ENCODE measurements at regions not wholly inside any gene's neighbourhood (a gene's known extent, or its start where the extent isn't known, plus 50 kb on each side); places are given as distances from the start of the nearest gene placed in this dataset.

DNA sequence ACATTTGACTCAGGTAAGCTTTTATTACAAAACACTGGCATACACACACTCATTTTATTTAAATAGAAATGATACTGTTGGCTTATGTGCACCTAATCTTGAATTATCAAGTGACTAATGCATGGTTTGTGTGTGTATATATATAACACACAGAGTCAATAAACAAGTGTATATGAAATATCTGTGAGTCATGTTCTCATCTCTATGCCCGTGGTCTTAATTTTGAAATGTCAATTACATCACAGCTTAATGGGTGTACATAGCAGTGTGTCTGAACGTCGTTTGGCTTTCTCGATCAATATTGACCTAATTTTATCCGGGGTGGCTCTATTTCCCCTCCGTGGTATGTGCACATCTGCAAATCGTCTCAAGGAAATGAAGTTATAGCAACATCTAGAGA lies 104.0 kb upstream of the ZFP64 start:
- no peak for TF ChIP-seq EZH2phosphoT487 (IDR thresholded peaks at IDR 0.05; ENCODE audit: low read depth)
- TF ChIP-seq, protein P1, sequence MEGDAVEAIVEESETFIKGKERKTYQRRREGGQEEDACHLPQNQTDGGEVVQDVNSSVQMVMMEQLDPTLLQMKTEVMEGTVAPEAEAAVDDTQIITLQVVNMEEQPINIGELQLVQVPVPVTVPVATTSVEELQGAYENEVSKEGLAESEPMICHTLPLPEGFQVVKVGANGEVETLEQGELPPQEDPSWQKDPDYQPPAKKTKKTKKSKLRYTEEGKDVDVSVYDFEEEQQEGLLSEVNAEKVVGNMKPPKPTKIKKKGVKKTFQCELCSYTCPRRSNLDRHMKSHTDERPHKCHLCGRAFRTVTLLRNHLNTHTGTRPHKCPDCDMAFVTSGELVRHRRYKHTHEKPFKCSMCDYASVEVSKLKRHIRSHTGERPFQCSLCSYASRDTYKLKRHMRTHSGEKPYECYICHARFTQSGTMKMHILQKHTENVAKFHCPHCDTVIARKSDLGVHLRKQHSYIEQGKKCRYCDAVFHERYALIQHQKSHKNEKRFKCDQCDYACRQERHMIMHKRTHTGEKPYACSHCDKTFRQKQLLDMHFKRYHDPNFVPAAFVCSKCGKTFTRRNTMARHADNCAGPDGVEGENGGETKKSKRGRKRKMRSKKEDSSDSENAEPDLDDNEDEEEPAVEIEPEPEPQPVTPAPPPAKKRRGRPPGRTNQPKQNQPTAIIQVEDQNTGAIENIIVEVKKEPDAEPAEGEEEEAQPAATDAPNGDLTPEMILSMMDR (IDR thresholded peaks at IDR 0.05; ENCODE audit: low read depth, low read length) = no peak
